IMR-90 (cell line): ENCODE measurements at regions not wholly inside any gene's neighbourhood (a gene's known extent, or its start where the extent isn't known, plus 50 kb on each side); places are given as distances from the start of the nearest gene placed in this dataset.

Source experiments
- ATAC-seq: fragments of 200-7000 bp; cut with Tn5 transposase; 2 replicates; pipeline ENCODE4 v1.9.1; 2020; ENCODE audit warnings: low read depth, mild to moderate bottlenecking, moderate library complexity
- BruUV-seq: library from RNA; stranded (reverse); fragments of 400-500 nt; replicated peaks from 2 replicates; lab custom pipeline; 2021; lab: Mats Ljungman, UMichigan
- CTCF ChIA-PET: fragments of 300-600 bp; formaldehyde crosslinking; extraction: SDS; loops from one replicate; lab custom pipeline; 2021; ENCODE audit warnings: antibody characterized with exemption; lab: Yijun Ruan, JAX
- POLR2A ChIA-PET: fragments of 300-600 bp; sonication (Branson Sonifier 250); formaldehyde crosslinking; loops from one replicate; lab custom pipeline; 2022; ENCODE audit warnings: antibody characterized with exemption; ENCODE audit not compliant: unreplicated experiment; lab: Charles Lee
- DNase-seq: peaks from one replicate; pipeline ENCODE4 v3.0.0; 2013
- H2AFZ ChIP-seq: replicated peaks from 2 replicates; pipeline ENCODE3; 2013; ENCODE audit warnings: low read length, mild to moderate bottlenecking; ENCODE audit not compliant: poor library complexity
- H2AK5ac ChIP-seq: 2 replicates; pipeline ENCODE4 v1.6.1; 2013; ENCODE audit warnings: low read depth, low read length, inconsistent platforms
- H2AK9ac ChIP-seq: replicated peaks from 2 replicates; pipeline ENCODE3; 2013; ENCODE audit warnings: mild to moderate bottlenecking, low read depth, low read length, moderate library complexity; ENCODE audit not compliant: poor library complexity
- H2BK120ac ChIP-seq: 2 replicates; pipeline ENCODE4 v1.6.1; 2013; ENCODE audit warnings: low read depth, low read length, inconsistent platforms
- H2BK15ac ChIP-seq: 3 replicates; pipeline ENCODE4 v1.6.1; 2013; ENCODE audit warnings: low read depth, low read length, inconsistent platforms
- H2BK20ac ChIP-seq: 2 replicates; pipeline ENCODE4 v1.6.1; 2013; ENCODE audit warnings: low read depth, mild to moderate bottlenecking, inconsistent platforms, low read length, moderate library complexity
- H2BK5ac ChIP-seq: 2 replicates; pipeline ENCODE4 v1.6.1; 2013; ENCODE audit warnings: mild to moderate bottlenecking, low read depth, low read length, inconsistent platforms; ENCODE audit not compliant: poor library complexity, severe bottlenecking
- H3K14ac ChIP-seq: replicated peaks from 2 replicates; pipeline ENCODE4 v1.6.1; 2013; ENCODE audit warnings: low read depth, low read length, inconsistent platforms
- H3K18ac ChIP-seq: 2 replicates; pipeline ENCODE4 v1.6.1; 2013; ENCODE audit warnings: low read depth, low read length, control low read depth
- H3K23ac ChIP-seq: 2 replicates; pipeline ENCODE4 v1.6.1; 2013; ENCODE audit warnings: low read depth, low read length, inconsistent platforms
- H3K27ac ChIP-seq: 2 replicates; pipeline ENCODE4 v1.5.1; 2013; ENCODE audit warnings: mild to moderate bottlenecking, control low read depth, low read length; ENCODE audit not compliant: insufficient read depth
- H3K27me3 ChIP-seq: 2 replicates; pipeline ENCODE4 v1.6.1; 2013; ENCODE audit warnings: low read length; ENCODE audit not compliant: control insufficient read depth, insufficient read depth
- H3K36me3 ChIP-seq: 2 replicates; pipeline ENCODE4 v1.6.1; 2013; ENCODE audit warnings: low read length, mixed read lengths; ENCODE audit not compliant: control insufficient read depth, insufficient read depth
- H3K4ac ChIP-seq: 2 replicates; pipeline ENCODE4 v1.6.1; 2013; ENCODE audit warnings: low read depth, low read length, inconsistent platforms
- H3K4me1 ChIP-seq: 2 replicates; pipeline ENCODE4 v1.6.1; 2013; ENCODE audit warnings: low read length, mixed read lengths; ENCODE audit not compliant: control insufficient read depth, insufficient read depth
- H3K4me2 ChIP-seq: 2 replicates; pipeline ENCODE4 v1.6.1; 2013; ENCODE audit warnings: low read depth, mild to moderate bottlenecking, control low read depth, low read length, moderate library complexity
- H3K4me3 ChIP-seq: 2 replicates; pipeline ENCODE4 v1.5.1; 2013; ENCODE audit warnings: low read depth, mild to moderate bottlenecking, control low read depth, low read length, moderate library complexity; ENCODE audit not compliant: insufficient read depth
- H3K56ac ChIP-seq: 2 replicates; pipeline ENCODE4 v1.6.1; 2013; ENCODE audit warnings: low read length, inconsistent platforms; ENCODE audit not compliant: insufficient read depth; ENCODE audit errors: extremely low read depth
- H3K79me1 ChIP-seq, 2 experiments: 2 replicates each; pipeline ENCODE4 v1.6.1; 2013; ENCODE audit warnings: low read length in 2 of 2, inconsistent platforms in 1 of 2, low read depth in 1 of 2
- H3K9ac ChIP-seq: 2 replicates; pipeline ENCODE4 v1.6.1; 2013; ENCODE audit warnings: low read depth, low read length, control low read depth
- H3K9me1 ChIP-seq: 2 replicates; pipeline ENCODE4 v1.6.1; 2013; ENCODE audit warnings: low read length, inconsistent platforms; ENCODE audit not compliant: insufficient read depth
- H3K9me3 ChIP-seq: 2 replicates; pipeline ENCODE4 v1.6.1; 2013; ENCODE audit warnings: low read length; ENCODE audit not compliant: control insufficient read depth, insufficient read depth
- H4K20me1 ChIP-seq: 2 replicates; pipeline ENCODE4 v1.6.1; 2013; ENCODE audit warnings: low read length, inconsistent platforms; ENCODE audit not compliant: insufficient read depth
- H4K5ac ChIP-seq: 2 replicates; pipeline ENCODE4 v1.6.1; 2013; ENCODE audit warnings: mild to moderate bottlenecking, low read depth, low read length, control low read depth
- H4K8ac ChIP-seq, 2 experiments: 2 replicates each; pipeline ENCODE4 v1.6.1; 2013; ENCODE audit warnings: low read depth in 2 of 2, low read length in 2 of 2, control low read depth in 1 of 2, inconsistent platforms in 1 of 2
- H4K91ac ChIP-seq: 2 replicates; pipeline ENCODE4 v1.6.1; 2013; ENCODE audit warnings: low read depth, low read length, inconsistent platforms; ENCODE audit not compliant: insufficient read depth
- CEBPB ChIP-seq: IDR thresholded peaks from 2 replicates; pipeline ENCODE4 v1.6.1; 2012; ENCODE audit warnings: low read depth, low read length, improper control_type of control experiment
- CHD1 ChIP-seq: IDR thresholded peaks from 2 replicates; pipeline ENCODE4 v1.6.1; 2012; ENCODE audit warnings: low read depth, low read length, improper control_type of control experiment
- MAFK ChIP-seq: IDR thresholded peaks from 2 replicates; pipeline ENCODE4 v1.6.1; 2012; ENCODE audit warnings: low read depth, low read length, improper control_type of control experiment
- POLR2A ChIP-seq: IDR thresholded peaks from 2 replicates; pipeline ENCODE4 v1.6.1; 2012; ENCODE audit warnings: mild to moderate bottlenecking, low read depth, low read length
- SMC3 ChIP-seq: fragments of 150-350 bp; IDR thresholded peaks from 2 replicates; pipeline ENCODE4 v1.6.1; 2016; ENCODE audit warnings: low read depth, mild to moderate bottlenecking, antibody characterized with exemption, low read length, moderate library complexity
- WGBS, 2 experiments: methylation state at CpG; one replicate each; pipeline versions ENCODE4 v1.1.5 to v1.1.7; 2013; ENCODE audit warnings: missing lambda C conversion rate in 2 of 2; ENCODE audit not compliant: insufficient read length in 1 of 2; ENCODE audit errors: extremely low coverage in 2 of 2; 5-methylcytosine and 5-hydroxymethylcytosine counted together
- dilution Hi-C: fragments of 300-500 bp; cut with HindIII; formaldehyde crosslinking; loops from one replicate; pipeline ENCODE4 v1.14.3; 2018; ENCODE audit warnings: low sequenced_read_pairs; ENCODE audit not compliant: unreplicated experiment
- in situ Hi-C: fragments of 300-500 bp; cut with MboI; formaldehyde crosslinking; loops from 3 replicates; pipeline ENCODE4 v1.14.3; 2019; ENCODE audit warnings: low sequenced_read_pairs, inconsistent platforms, mixed read lengths
- intact Hi-C: fragments of 100-400 bp; cut with micrococcal nuclease; formaldehyde crosslinking; loops from 2 replicates; pipeline ENCODE4 v1.10.0; 2022

DNA sequence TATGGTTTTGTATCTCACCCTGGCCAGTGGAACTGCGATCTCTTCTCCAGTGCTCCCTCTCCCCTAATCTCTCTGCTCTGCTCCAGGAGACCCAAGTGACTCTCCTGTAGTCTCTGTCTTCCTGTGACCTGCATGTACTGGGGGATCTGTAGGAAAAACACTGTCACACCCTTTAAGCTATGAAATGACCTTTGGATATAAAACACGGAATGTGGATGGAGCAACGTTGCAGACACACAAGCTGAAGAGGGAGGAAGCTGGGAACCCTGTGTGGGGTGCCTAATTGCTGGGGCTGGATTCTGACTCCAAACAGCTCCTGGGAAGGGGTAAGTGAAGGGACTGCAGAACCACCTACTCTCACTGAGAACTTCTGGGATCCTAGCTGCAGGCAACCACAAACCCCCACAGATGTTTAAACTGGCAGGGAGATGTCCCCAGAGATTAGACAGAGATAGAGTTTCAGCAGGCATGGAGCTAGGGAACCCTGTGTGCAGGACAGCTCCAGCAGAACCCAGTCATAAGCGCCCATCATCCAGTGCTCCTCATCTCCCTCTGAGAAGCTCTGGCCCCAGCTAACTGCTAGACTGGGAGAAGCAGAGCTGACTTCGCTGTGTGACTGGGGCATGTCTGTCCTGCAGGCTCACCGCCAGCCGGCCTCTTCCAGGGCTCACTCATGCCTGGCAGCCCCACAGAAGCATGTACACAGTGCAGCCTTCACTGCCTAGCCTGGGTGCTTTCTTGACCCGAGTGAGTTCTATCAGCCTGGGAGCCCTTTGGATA, 482.7 kb upstream of the SETBP1 start:
- dilution Hi-C loops (no loop called here), intact Hi-C loops (no loop called here), in situ Hi-C loops (no loop called here)
- H3K23ac ChIP-seq = no peak overlapping the region
- no peak overlapping the region for H2BK15ac ChIP-seq
- TF ChIP-seq MAFK = no peak
- TF ChIP-seq CHD1 = no peak
- no peak for TF ChIP-seq POLR2A
- TF ChIP-seq CEBPB = no peak
- no peak for TF ChIP-seq SMC3
- H3K4me3 ChIP-seq = no peak overlapping the region
- no peak overlapping the region for H3K27ac ChIP-seq
- no peaks in the 10 kb centered on the region for H3K36me3 ChIP-seq
- H3K79me1 ChIP-seq = no peaks in the 10 kb centered on the region
- 60% methylated on average over 1 of the region's 8 CpGs; no CpG with 5 or more reads in 1 of the 2 experiments for WGBS, 2 experiments
- no peak overlapping the region for H4K8ac ChIP-seq
- H2AFZ ChIP-seq = no peak overlapping the region
- no peaks in the 10 kb centered on the region for H3K9me1 ChIP-seq
- no peak overlapping the region for H2AK5ac ChIP-seq
- H4K20me1 ChIP-seq = no peaks in the 10 kb centered on the region
- no peak overlapping the region for H4K5ac ChIP-seq
- ATAC-seq (no peak), DNase-seq (no peak)
- no peak overlapping the region for H3K14ac ChIP-seq
- peaks cover 2% of the 10 kb centered on the region; the same call in 1 of the 2 replicates for H3K9me3 ChIP-seq
- H3K27me3 ChIP-seq = no peaks in the 10 kb centered on the region
- ChIA-PET POLR2A (no interaction called here), CTCF (interaction anchor here (0.6 kb wide), 1 partner anchor 75 kb away, joined by 3 read pairs; no protein-coding TSS in a partner anchor)
- H3K4me1 ChIP-seq = no peaks in the 10 kb centered on the region
- H2BK120ac ChIP-seq = no peak overlapping the region
- H2BK5ac ChIP-seq = no peak overlapping the region
- no peak overlapping the region for H2BK20ac ChIP-seq
- no peak overlapping the region for H2AK9ac ChIP-seq
- no TSS peak for BruUV-seq
- H3K9ac ChIP-seq = no peak overlapping the region
- no peak overlapping the region for H4K91ac ChIP-seq
- no peak overlapping the region for H3K4me2 ChIP-seq
- H3K4ac ChIP-seq = no peak overlapping the region
- H3K18ac ChIP-seq = no peak overlapping the region
- no peak overlapping the region for H3K56ac ChIP-seq
